Stimulated activated CD4-positive, alpha-beta T cell treated with anti-CD3 and anti-CD28 coated beads, Interleukin-12 subunit alpha, Interleukin-12 subunit beta, amount 100 ng/mL, for 24 hours (primary cell): ENCODE measurements at regions not wholly inside any gene's neighbourhood (a gene's known extent, or its start where the extent isn't known, plus 50 kb on each side); places are given as distances from the start of the nearest gene placed in this dataset.

Experiments
- DNase-seq, 2 experiments: peaks; one replicate each; pipeline ENCODE4 v3.0.0-alpha.2; 2020; ENCODE audit warnings: low read depth in 2 of 2

DNA sequence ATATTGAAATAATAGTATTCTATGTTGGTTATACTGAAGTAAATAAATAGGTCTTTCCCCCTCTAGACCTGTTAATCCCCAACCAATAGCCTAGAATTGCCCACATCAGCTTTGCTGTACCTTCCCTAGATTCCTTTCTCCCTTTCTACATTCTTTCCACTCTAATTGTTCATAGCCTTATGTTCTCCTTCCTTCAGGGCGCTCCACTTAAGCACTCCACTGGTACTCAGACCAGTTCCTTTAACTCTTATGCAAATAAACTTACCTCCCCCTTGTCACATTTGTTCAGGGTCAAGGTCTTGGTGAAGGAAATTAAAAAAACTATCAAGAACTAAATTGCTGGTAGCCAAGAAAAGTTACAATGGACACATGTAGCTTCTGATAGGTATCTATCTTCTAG lies 294.8 kb downstream of the UTP18 start:
- DNase-seq = no peak

- no peak for DNase-seq
Measured at GRCh38 chr17:51559778-51560177, 299.4 kb downstream of the UTP18 start.

DNA sequence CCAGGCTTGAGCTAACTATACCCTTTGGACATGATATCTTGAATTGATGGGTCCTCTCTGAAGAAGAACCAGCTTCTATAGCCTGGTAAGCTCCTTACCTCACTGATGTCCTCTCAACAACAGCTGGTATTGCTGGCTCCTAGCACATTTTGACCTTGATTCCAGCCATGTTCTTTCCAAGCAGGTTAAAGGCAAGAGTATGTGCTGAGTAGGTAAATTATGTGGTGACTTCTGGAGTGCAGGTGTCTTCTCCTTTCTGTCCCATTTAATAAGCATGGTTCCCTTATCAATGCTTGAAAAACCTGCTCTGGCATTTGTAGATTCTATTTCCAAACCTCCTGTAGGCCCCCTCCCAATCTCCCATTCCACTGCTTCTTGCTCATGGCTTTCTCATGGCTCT lies 300.1 kb downstream of the UTP18 start:
- DNase-seq = no peak

DNA sequence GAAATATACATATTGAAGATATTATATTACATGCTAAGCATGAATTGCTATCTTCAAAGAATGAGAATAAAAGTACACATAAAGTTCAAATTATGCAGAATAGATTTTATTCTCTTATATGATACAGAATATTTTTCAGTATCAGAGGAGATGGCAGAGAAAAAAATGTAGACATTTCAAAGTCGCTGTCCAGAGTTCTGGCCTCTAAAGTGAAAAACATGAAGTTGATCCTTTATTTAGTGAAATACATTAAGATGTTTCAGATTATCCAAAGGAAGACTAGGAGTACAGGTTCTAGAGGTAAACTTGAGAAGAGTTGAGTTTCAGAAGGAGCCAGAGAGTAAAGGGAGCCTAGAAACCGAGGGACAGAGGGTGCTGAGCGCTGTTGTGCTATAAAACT lies 303.6 kb downstream of the UTP18 start:
- DNase-seq = no peak

DNA sequence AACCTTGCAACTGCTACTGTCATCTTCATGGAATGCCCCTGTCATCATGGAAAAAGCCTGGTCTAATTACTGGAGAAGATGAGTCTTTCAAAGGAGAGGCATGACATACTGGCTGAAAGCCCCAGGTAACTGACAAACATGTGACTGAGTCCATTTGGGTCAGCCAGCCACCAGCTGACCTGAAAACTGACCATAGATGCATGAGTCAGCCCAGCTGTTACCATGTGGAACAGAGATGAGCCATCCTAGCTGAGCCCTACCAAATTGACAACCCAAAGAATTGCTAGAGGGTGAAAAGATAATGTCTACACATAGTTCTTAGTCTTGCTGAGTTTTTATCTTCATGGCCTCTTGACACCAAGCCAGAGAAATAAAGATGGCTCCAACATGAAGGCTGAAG lies 311.8 kb downstream of the UTP18 start:
- no peak for DNase-seq
